ENCODE measurements at regions not wholly inside any gene's neighbourhood (a gene's known extent, or its start where the extent isn't known, plus 50 kb on each side); places are given as distances from the start of the nearest gene placed in this dataset.

GRCh38 chr10:62578301-62578700 lies 204.1 kb downstream of the ZNF365 start:
- H3F3A ChIP-seq (ENCODE audit: insufficient read depth, low read length): no peaks in the 10 kb centered on the region
- DNase-seq: no peak
- no peaks in the 10 kb centered on the region for H3K4me1 ChIP-seq (ENCODE audit: low read length)
- H3K4me3 ChIP-seq (ENCODE audit: low read length): no peak overlapping the region
- H3K27me3 ChIP-seq (replicated peaks; ENCODE audit: insufficient read depth, low read length): no peaks in the 10 kb centered on the region
- no peaks in the 10 kb centered on the region for H3K9me2 ChIP-seq (replicated peaks; ENCODE audit: insufficient read depth, low read length)
- H3K9me3 ChIP-seq (replicated peaks; ENCODE audit: insufficient read depth, low read length): no peaks in the 10 kb centered on the region
- no peaks in the 10 kb centered on the region for H4K20me1 ChIP-seq (ENCODE audit: insufficient read depth, low read length)
- H3K27ac ChIP-seq (ENCODE audit: low read length): no peak overlapping the region
- no peak for TF ChIP-seq CTCF (IDR thresholded peaks at IDR 0.05; ENCODE audit: low read length)
- no peaks in the 10 kb centered on the region for H3K79me2 ChIP-seq (ENCODE audit: low read length)
- H3K4me2 ChIP-seq (ENCODE audit: low read depth, low read length): no peak overlapping the region
- no peak overlapping the region for H2AFZ ChIP-seq (ENCODE audit: low read length)
- no peaks in the 10 kb centered on the region for H3K36me3 ChIP-seq (replicated peaks; ENCODE audit: insufficient read depth, low read length)
- no peak overlapping the region for H3K9ac ChIP-seq (ENCODE audit: low read length)

- no peaks in the 10 kb centered on the region for H3K36me3 ChIP-seq (replicated peaks; ENCODE audit: insufficient read depth, low read length)
Observed at GRCh38 chr10:62578916-62579315, 204.7 kb downstream of the ZNF365 start.

GRCh38 chr10:62580396-62580795 lies 206.2 kb downstream of the ZNF365 start:
- no peaks in the 10 kb centered on the region for H3F3A ChIP-seq (ENCODE audit: insufficient read depth, low read length)

More at GRCh38 chr10:62578916-62579315, 204.7 kb downstream of the ZNF365 start:
- Histone ChIP-seq H3K9ac (ENCODE audit: low read length) (no peak overlapping the region), H3K9me3 (replicated peaks; ENCODE audit: insufficient read depth, low read length) (no peaks in the 10 kb centered on the region), H3K4me2 (ENCODE audit: low read depth, low read length) (no peak overlapping the region), H3K27me3 (replicated peaks; ENCODE audit: insufficient read depth, low read length) (no peaks in the 10 kb centered on the region), H3K9me2 (replicated peaks; ENCODE audit: insufficient read depth, low read length) (no peaks in the 10 kb centered on the region), H3F3A (ENCODE audit: insufficient read depth, low read length) (no peaks in the 10 kb centered on the region), H3K27ac (ENCODE audit: low read length) (no peak overlapping the region), H3K79me2 (ENCODE audit: low read length) (no peaks in the 10 kb centered on the region), H2AFZ (ENCODE audit: low read length) (no peak overlapping the region), H4K20me1 (ENCODE audit: insufficient read depth, low read length) (no peaks in the 10 kb centered on the region), H3K4me1 (ENCODE audit: low read length) (no peaks in the 10 kb centered on the region), H3K4me3 (ENCODE audit: low read length) (no peak overlapping the region)
- no peak for DNase-seq
- no peak for TF ChIP-seq CTCF (IDR thresholded peaks at IDR 0.05; ENCODE audit: low read length)
- TF ChIP-seq EZH2phosphoT487 (IDR thresholded peaks at IDR 0.05; ENCODE audit: low read length): no peak
- TF ChIP-seq EZH2 (optimal IDR thresholded peaks at IDR 0.05; ENCODE audit: low read depth, low read length): no peak

More at GRCh38 chr10:62580396-62580795, 206.2 kb downstream of the ZNF365 start:
- Histone ChIP-seq H2AFZ (ENCODE audit: low read length) (no peak overlapping the region), H3K27ac (ENCODE audit: low read length) (no peak overlapping the region), H3K27me3 (replicated peaks; ENCODE audit: insufficient read depth, low read length) (no peaks in the 10 kb centered on the region), H3K4me1 (ENCODE audit: low read length) (no peaks in the 10 kb centered on the region), H3K9ac (ENCODE audit: low read length) (no peak overlapping the region), H3K9me2 (replicated peaks; ENCODE audit: insufficient read depth, low read length) (no peaks in the 10 kb centered on the region), H3K9me3 (replicated peaks; ENCODE audit: insufficient read depth, low read length) (no peaks in the 10 kb centered on the region), H3K36me3 (replicated peaks; ENCODE audit: insufficient read depth, low read length) (no peaks in the 10 kb centered on the region), H3K4me2 (ENCODE audit: low read depth, low read length) (no peak overlapping the region), H3K79me2 (ENCODE audit: low read length) (no peaks in the 10 kb centered on the region), H4K20me1 (ENCODE audit: insufficient read depth, low read length) (no peaks in the 10 kb centered on the region), H3K4me3 (ENCODE audit: low read length) (no peak overlapping the region)
- no peak for DNase-seq
- no peak for TF ChIP-seq EZH2 (optimal IDR thresholded peaks at IDR 0.05; ENCODE audit: low read depth, low read length)
- TF ChIP-seq CTCF (IDR thresholded peaks at IDR 0.05; ENCODE audit: low read length): no peak
- TF ChIP-seq EZH2phosphoT487 (IDR thresholded peaks at IDR 0.05; ENCODE audit: low read length): no peak

All from MM.1S (cell line).